Calu3 (cell line): ENCODE measurements at regions not wholly inside any gene's neighbourhood (a gene's known extent, or its start where the extent isn't known, plus 50 kb on each side); places are given as distances from the start of the nearest gene placed in this dataset.

ENCODE experiments used
- BruUV-seq: library from RNA; stranded (reverse); fragments of 400-500 nt; replicated peaks from 2 replicates; lab custom pipeline; 2021; lab: Mats Ljungman, UMichigan
- CTCF ChIA-PET: fragments of 300-600 bp; sonication (Branson Sonifier 250); formaldehyde crosslinking; loops from one replicate; lab custom pipeline; 2022; ENCODE audit warnings: antibody characterized with exemption; lab: Charles Lee
- DNase-seq: peaks from one replicate; pipeline ENCODE4 v3.0.0; 2022
- H3K27ac Mint-ChIP-seq: one replicate; pipeline ENCODE4 v1.8.0; 2022; ENCODE audit warnings: mixed read lengths; ENCODE audit not compliant: unreplicated experiment
- H3K27me3 Mint-ChIP-seq: one replicate; pipeline ENCODE4 v1.8.0; 2022; ENCODE audit warnings: mixed read lengths; ENCODE audit not compliant: unreplicated experiment
- H3K36me3 Mint-ChIP-seq: one replicate; pipeline ENCODE4 v1.8.0; 2022; ENCODE audit warnings: mild to moderate bottlenecking, moderate library complexity, mixed read lengths; ENCODE audit not compliant: insufficient read depth, unreplicated experiment
- H3K4me1 Mint-ChIP-seq: one replicate; pipeline ENCODE4 v1.8.0; 2022; ENCODE audit warnings: mild to moderate bottlenecking, low read depth, mixed read lengths; ENCODE audit not compliant: unreplicated experiment
- H3K4me3 Mint-ChIP-seq: one replicate; pipeline ENCODE4 v1.8.0; 2022; ENCODE audit warnings: mild to moderate bottlenecking, low read depth, moderate library complexity, mixed read lengths; ENCODE audit not compliant: unreplicated experiment
- H3K9me3 Mint-ChIP-seq: one replicate; pipeline ENCODE4 v1.8.0; 2022; ENCODE audit warnings: low read depth, mixed read lengths; ENCODE audit not compliant: unreplicated experiment
- CTCF ChIP-seq: fragments of 200-600 bp; IDR thresholded peaks from one replicate; pipeline ENCODE4 v1.8.0; 2022; ENCODE audit warnings: antibody characterized with exemption; ENCODE audit not compliant: unreplicated experiment
- intact Hi-C: fragments of 100-400 bp; cut with micrococcal nuclease; formaldehyde crosslinking; loops from one replicate; pipeline ENCODE4 v1.10.0; 2022; ENCODE audit not compliant: unreplicated experiment

- BruUV-seq = no TSS peak
- DNase-seq = no peak
- H3K4me3 Mint-ChIP-seq = no peak overlapping the region
- H3K4me1 Mint-ChIP-seq = no peaks in the 10 kb centered on the region
- CTCF ChIA-PET = no interaction called here
- H3K27ac Mint-ChIP-seq = no peak overlapping the region
- peaks cover 3% of the 10 kb centered on the region for H3K9me3 Mint-ChIP-seq
- intact Hi-C loops = no loop called here
- no peak for TF ChIP-seq CTCF
- no peaks in the 10 kb centered on the region for H3K36me3 Mint-ChIP-seq
- no peaks in the 10 kb centered on the region for H3K27me3 Mint-ChIP-seq
Observed at GRCh38 chr7:155247479-155248365, 50.0 kb upstream of the INSIG1 start.
